ENCODE measurements at regions not wholly inside any gene's neighbourhood (a gene's known extent, or its start where the extent isn't known, plus 50 kb on each side); places are given as distances from the start of the nearest gene placed in this dataset.

- Histone ChIP-seq H3K9ac (ENCODE audit: control insufficient read depth, extremely low read depth, insufficient read depth, low read length) (no peak overlapping the region), H3K36me3 (ENCODE audit: control insufficient read depth in 2 of 2, extremely low read depth in 1 of 2, insufficient read depth in 2 of 2, low read length in 2 of 2) (no peaks in the 10 kb centered on the region), H3K9me3 (ENCODE audit: control insufficient read depth, low read depth, low read length) (no peaks in the 10 kb centered on the region), H3K4me2 (ENCODE audit: control insufficient read depth, extremely low read depth, insufficient read depth, low read depth, low read length) (no peak overlapping the region), H3K4me1 (ENCODE audit: control insufficient read depth, extremely low read depth, insufficient read depth, low read length) (no peaks in the 10 kb centered on the region), H2AFZ (ENCODE audit: control insufficient read depth, low read length) (no peak overlapping the region), H4K20me1 (ENCODE audit: control insufficient read depth, extremely low read depth, insufficient read depth, low read length) (no peaks in the 10 kb centered on the region), H3K79me2 (ENCODE audit: control insufficient read depth, insufficient read depth, low read length) (no peaks in the 10 kb centered on the region), H3K27ac (ENCODE audit: control insufficient read depth, insufficient read depth, low read length) (no peak overlapping the region), H3K9me1 (ENCODE audit: control insufficient read depth, extremely low read depth, insufficient read depth, low read length) (no peaks in the 10 kb centered on the region), H3K27me3 (ENCODE audit: control insufficient read depth, extremely low read depth, insufficient read depth, low read length) (no peaks in the 10 kb centered on the region), H3K4me3 (ENCODE audit: control insufficient read depth in 2 of 3, extremely low read depth in 1 of 3, insufficient read depth in 2 of 3, low read depth in 1 of 3, low read length in 3 of 3) (no peak overlapping the region)
- no peak for TF ChIP-seq CTCF (optimal IDR thresholded peaks at IDR 0.05 in 1 of 3, IDR thresholded peaks at IDR 0.05 in 1 of 3, conservative IDR thresholded peaks at IDR 0.05 in 1 of 3; ENCODE audit: extremely low read depth in 1 of 3, insufficient read depth in 2 of 3, low read length in 3 of 3)
- TF ChIP-seq EZH2 (IDR thresholded peaks at IDR 0.05; ENCODE audit: low read length), result no peak
- FAIRE-seq (no peak), DNase-seq (ENCODE audit: low read depth, low spot score) (no peak)
- dilution Hi-C loops (cut with MboI; ENCODE audit: extremely low pct_ligation_motif_present, low sequenced_read_pairs), result no loop called here
Measured at GRCh38 chr5:10064546-10065195, 185.0 kb downstream of the ATPSCKMT start.

GRCh38 chr5:10063997-10064396 is 185.7 kb downstream of the ATPSCKMT start:
- TF ChIP-seq CTCF (optimal IDR thresholded peaks at IDR 0.05 in 1 of 3, IDR thresholded peaks at IDR 0.05 in 1 of 3, conservative IDR thresholded peaks at IDR 0.05 in 1 of 3; ENCODE audit: extremely low read depth in 1 of 3, insufficient read depth in 2 of 3, low read length in 3 of 3) (no peak), EZH2 (IDR thresholded peaks at IDR 0.05; ENCODE audit: low read length) (no peak)
- no peak overlapping the region for H3K4me3 ChIP-seq (ENCODE audit: control insufficient read depth in 2 of 3, extremely low read depth in 1 of 3, insufficient read depth in 2 of 3, low read depth in 1 of 3, low read length in 3 of 3)
- dilution Hi-C loops (cut with MboI; ENCODE audit: extremely low pct_ligation_motif_present, low sequenced_read_pairs), result no loop called here

More at GRCh38 chr5:10063997-10064396, 185.7 kb downstream of the ATPSCKMT start:
- no peak for FAIRE-seq
- no peak overlapping the region for H2AFZ ChIP-seq (ENCODE audit: control insufficient read depth, low read length)
- H3K79me2 ChIP-seq (ENCODE audit: control insufficient read depth, insufficient read depth, low read length), result no peaks in the 10 kb centered on the region
- no peak overlapping the region for H3K9ac ChIP-seq (ENCODE audit: control insufficient read depth, extremely low read depth, insufficient read depth, low read length)
- H3K4me1 ChIP-seq (ENCODE audit: control insufficient read depth, extremely low read depth, insufficient read depth, low read length), result no peaks in the 10 kb centered on the region
- no peaks in the 10 kb centered on the region for H3K9me1 ChIP-seq (ENCODE audit: control insufficient read depth, extremely low read depth, insufficient read depth, low read length)
- no peaks in the 10 kb centered on the region for H3K36me3 ChIP-seq (ENCODE audit: control insufficient read depth in 2 of 2, extremely low read depth in 1 of 2, insufficient read depth in 2 of 2, low read length in 2 of 2)
- no peaks in the 10 kb centered on the region for H3K9me3 ChIP-seq (ENCODE audit: control insufficient read depth, low read depth, low read length)
- no peaks in the 10 kb centered on the region for H3K27me3 ChIP-seq (ENCODE audit: control insufficient read depth, extremely low read depth, insufficient read depth, low read length)
- no peak overlapping the region for H3K4me2 ChIP-seq (ENCODE audit: control insufficient read depth, extremely low read depth, insufficient read depth, low read depth, low read length)
- no peak for DNase-seq (ENCODE audit: low read depth, low spot score)
- no peak overlapping the region for H3K27ac ChIP-seq (ENCODE audit: control insufficient read depth, insufficient read depth, low read length)
- no peaks in the 10 kb centered on the region for H4K20me1 ChIP-seq (ENCODE audit: control insufficient read depth, extremely low read depth, insufficient read depth, low read length)
